ENCODE measurements at regions not wholly inside any gene's neighbourhood (a gene's known extent, or its start where the extent isn't known, plus 50 kb on each side); places are given as distances from the start of the nearest gene placed in this dataset.

DNA sequence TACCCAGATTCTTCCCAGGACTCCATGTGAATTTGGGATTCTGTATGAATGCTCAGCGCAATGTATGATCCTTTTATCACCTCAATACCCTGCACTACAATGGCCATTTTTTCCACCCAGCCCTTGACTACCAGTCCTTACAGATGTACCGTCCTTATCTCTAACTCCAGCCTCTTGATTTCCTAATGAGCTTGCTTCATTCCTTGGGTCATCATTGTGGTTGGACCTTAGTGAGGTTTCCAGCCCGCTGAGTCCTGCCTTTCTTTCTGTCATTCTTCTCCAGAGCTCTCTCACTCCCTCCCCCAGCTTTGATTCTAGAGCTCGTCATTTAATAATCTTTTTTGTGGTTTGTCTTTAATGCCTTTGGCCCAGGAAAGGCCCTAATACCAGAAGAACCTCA is 438.5 kb downstream of the ZNF536 start:
- no peak for TF ChIP-seq ZNF70 (CRISPR knock-in tag; IDR thresholded peaks at IDR 0.05)
- TF ChIP-seq ZFP30 (CRISPR knock-in tag; IDR thresholded peaks at IDR 0.05): no peak
- no peak for TF ChIP-seq ISL1 (CRISPR knock-in tag; IDR thresholded peaks at IDR 0.05)
- TF ChIP-seq ARNTL (CRISPR knock-in tag; IDR thresholded peaks at IDR 0.05; ENCODE audit: borderline replicate concordance, low read depth): no peak
- TF ChIP-seq ZC3H10 (CRISPR knock-in tag; IDR thresholded peaks at IDR 0.05): no peak
- no peak for TF ChIP-seq RARB (CRISPR knock-in tag; IDR thresholded peaks at IDR 0.05)
- TF ChIP-seq, protein P1, sequence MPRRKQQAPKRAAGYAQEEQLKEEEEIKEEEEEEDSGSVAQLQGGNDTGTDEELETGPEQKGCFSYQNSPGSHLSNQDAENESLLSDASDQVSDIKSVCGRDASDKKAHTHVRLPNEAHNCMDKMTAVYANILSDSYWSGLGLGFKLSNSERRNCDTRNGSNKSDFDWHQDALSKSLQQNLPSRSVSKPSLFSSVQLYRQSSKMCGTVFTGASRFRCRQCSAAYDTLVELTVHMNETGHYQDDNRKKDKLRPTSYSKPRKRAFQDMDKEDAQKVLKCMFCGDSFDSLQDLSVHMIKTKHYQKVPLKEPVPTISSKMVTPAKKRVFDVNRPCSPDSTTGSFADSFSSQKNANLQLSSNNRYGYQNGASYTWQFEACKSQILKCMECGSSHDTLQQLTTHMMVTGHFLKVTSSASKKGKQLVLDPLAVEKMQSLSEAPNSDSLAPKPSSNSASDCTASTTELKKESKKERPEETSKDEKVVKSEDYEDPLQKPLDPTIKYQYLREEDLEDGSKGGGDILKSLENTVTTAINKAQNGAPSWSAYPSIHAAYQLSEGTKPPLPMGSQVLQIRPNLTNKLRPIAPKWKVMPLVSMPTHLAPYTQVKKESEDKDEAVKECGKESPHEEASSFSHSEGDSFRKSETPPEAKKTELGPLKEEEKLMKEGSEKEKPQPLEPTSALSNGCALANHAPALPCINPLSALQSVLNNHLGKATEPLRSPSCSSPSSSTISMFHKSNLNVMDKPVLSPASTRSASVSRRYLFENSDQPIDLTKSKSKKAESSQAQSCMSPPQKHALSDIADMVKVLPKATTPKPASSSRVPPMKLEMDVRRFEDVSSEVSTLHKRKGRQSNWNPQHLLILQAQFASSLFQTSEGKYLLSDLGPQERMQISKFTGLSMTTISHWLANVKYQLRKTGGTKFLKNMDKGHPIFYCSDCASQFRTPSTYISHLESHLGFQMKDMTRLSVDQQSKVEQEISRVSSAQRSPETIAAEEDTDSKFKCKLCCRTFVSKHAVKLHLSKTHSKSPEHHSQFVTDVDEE (CRISPR knock-in tag; IDR thresholded peaks at IDR 0.05): no peak
- TF ChIP-seq ZFP3 (CRISPR knock-in tag; IDR thresholded peaks at IDR 0.05): no peak
- TF ChIP-seq BACH2 (CRISPR knock-in tag; IDR thresholded peaks at IDR 0.05; ENCODE audit: borderline replicate concordance): no peak
- no peak for TF ChIP-seq TOX (CRISPR knock-in tag; IDR thresholded peaks at IDR 0.05; ENCODE audit: borderline replicate concordance)
- TF ChIP-seq OSR1 (CRISPR knock-in tag; IDR thresholded peaks at IDR 0.05): no peak
- TF ChIP-seq SNAI2 (CRISPR knock-in tag; IDR thresholded peaks at IDR 0.05): no peak
- no peak for TF ChIP-seq CSDC2 (CRISPR knock-in tag; IDR thresholded peaks at IDR 0.05)

Data from SK-N-SH treated with all-trans-retinoic acid at 6 μM for 48 hours (cell line).